GM13977 (cell line): ENCODE measurements at regions not wholly inside any gene's neighbourhood (a gene's known extent, or its start where the extent isn't known, plus 50 kb on each side); places are given as distances from the start of the nearest gene placed in this dataset.
"Not testable (repeated sequence)": the region's sequence is repeated elsewhere in the genome, so short reads cannot be mapped to it uniquely, and the experiment has no call there.

ENCODE experiments used
- DNase-seq: peaks from one replicate; pipeline ENCODE4 v3.0.0; 2012; ENCODE audit warnings: low spot score
- CTCF ChIP-seq: IDR thresholded peaks from 2 replicates; pipeline ENCODE4 v1.5.1; 2012; ENCODE audit warnings: mild to moderate bottlenecking, control low read depth; ENCODE audit not compliant: insufficient read depth; ENCODE audit errors: extremely low read depth, missing control alignments
- in situ Hi-C: fragments of 300-500 bp; cut with MboI; formaldehyde crosslinking; loops from one replicate; pipeline ENCODE4 v1.12.0; 2022; ENCODE audit warnings: low sequenced_read_pairs, low pct_unique_long_range_greater_than_20kb, mixed read lengths, inconsistent platforms; ENCODE audit not compliant: unreplicated experiment

GRCh38 chr9:78172610-78173009, 63.3 kb upstream of the CEP78 start:
- in situ Hi-C loops, DNase-seq: not testable (repeated sequence)

GRCh38 chr9:78171651-78172050, 64.2 kb upstream of the CEP78 start:
- in situ Hi-C loops: no loop called here
- TF ChIP-seq CTCF: no peak
- DNase-seq: no peak

GRCh38 chr9:78169125-78169524, 66.8 kb upstream of the CEP78 start:
- DNase-seq: no peak
- TF ChIP-seq CTCF: no peak
- in situ Hi-C loops: no loop called here

- DNase-seq: no peak
- TF ChIP-seq CTCF: no peak
- in situ Hi-C loops: no loop called here
These were observed 68.5 kb upstream of the CEP78 start for GRCh38 chr9:78167356-78167755.

- TF ChIP-seq CTCF: no peak
- in situ Hi-C loops: no loop called here
- no peak for DNase-seq
These were observed 72.0 kb upstream of the CEP78 start for GRCh38 chr9:78163834-78164233.

- in situ Hi-C loops: no loop called here
- no peak for DNase-seq
- no peak for TF ChIP-seq CTCF
These were observed 77.6 kb upstream of the CEP78 start for GRCh38 chr9:78158286-78158685.

- DNase-seq: no peak
- in situ Hi-C loops: no loop called here
- TF ChIP-seq CTCF: no peak
These were observed 84.9 kb upstream of the CEP78 start for GRCh38 chr9:78150983-78151356.
